ENCODE measurements at regions not wholly inside any gene's neighbourhood (a gene's known extent, or its start where the extent isn't known, plus 50 kb on each side); places are given as distances from the start of the nearest gene placed in this dataset.

DNA sequence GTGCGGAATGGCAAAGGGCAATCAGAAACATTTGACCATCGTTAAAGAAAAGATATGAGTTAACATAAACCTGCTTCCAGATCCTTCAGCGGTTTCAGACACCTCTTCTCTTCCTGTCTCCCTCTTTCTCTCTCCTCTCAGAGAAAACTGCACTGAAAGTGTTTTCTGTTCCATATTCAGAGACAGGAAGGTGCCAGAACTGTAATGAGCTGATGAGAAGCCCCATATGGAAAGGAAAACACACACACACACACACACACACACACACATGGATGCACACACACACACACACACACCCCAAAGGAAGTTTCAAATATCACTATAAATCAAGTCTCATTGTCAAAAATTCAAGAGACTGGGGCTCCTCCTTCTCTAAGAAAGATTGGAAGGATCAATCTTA lies 515.5 kb downstream of the NUF2 start:
- POLR2A ChIA-PET = no interaction called here
- H2AFZ ChIP-seq (ENCODE audit: low read length) = no peak overlapping the region
- no peak overlapping the region for H3K27ac ChIP-seq (ENCODE audit: low read depth, low read length, poor library complexity, severe bottlenecking)
- H3K4me3 ChIP-seq (ENCODE audit: low read depth, low read length, poor library complexity, severe bottlenecking) = no peak overlapping the region
- intact Hi-C loops (cut with micrococcal nuclease; ENCODE audit: unreplicated experiment) = no loop called here
- no peaks in the 10 kb centered on the region for H3K4me1 ChIP-seq (ENCODE audit: insufficient read depth, low read length, poor library complexity, severe bottlenecking)
- no peak overlapping the region for H3K4me2 ChIP-seq (ENCODE audit: low read length)
- no peaks in the 10 kb centered on the region for H3K9me2 ChIP-seq (ENCODE audit: insufficient read depth, low read length)
- no peaks in the 10 kb centered on the region for H4K20me1 ChIP-seq (ENCODE audit: insufficient read depth, low read length)
- CTCF ChIA-PET (ENCODE audit: unreplicated experiment) = no interaction called here
- H3K79me2 ChIP-seq (ENCODE audit: insufficient read depth, low read depth, low read length) = no peaks in the 10 kb centered on the region
- BruUV-seq (replicated peaks) = no TSS peak
- no peak for TF ChIP-seq EZH2phosphoT487 (IDR thresholded peaks at IDR 0.05; ENCODE audit: borderline replicate concordance, low read depth, low read length)
- TF ChIP-seq, protein P1, sequence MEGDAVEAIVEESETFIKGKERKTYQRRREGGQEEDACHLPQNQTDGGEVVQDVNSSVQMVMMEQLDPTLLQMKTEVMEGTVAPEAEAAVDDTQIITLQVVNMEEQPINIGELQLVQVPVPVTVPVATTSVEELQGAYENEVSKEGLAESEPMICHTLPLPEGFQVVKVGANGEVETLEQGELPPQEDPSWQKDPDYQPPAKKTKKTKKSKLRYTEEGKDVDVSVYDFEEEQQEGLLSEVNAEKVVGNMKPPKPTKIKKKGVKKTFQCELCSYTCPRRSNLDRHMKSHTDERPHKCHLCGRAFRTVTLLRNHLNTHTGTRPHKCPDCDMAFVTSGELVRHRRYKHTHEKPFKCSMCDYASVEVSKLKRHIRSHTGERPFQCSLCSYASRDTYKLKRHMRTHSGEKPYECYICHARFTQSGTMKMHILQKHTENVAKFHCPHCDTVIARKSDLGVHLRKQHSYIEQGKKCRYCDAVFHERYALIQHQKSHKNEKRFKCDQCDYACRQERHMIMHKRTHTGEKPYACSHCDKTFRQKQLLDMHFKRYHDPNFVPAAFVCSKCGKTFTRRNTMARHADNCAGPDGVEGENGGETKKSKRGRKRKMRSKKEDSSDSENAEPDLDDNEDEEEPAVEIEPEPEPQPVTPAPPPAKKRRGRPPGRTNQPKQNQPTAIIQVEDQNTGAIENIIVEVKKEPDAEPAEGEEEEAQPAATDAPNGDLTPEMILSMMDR (conservative IDR thresholded peaks at IDR 0.05; ENCODE audit: low read length) = no peak
- no peaks in the 10 kb centered on the region for H3K36me3 ChIP-seq (ENCODE audit: insufficient read depth, low read length)
- no peak for DNase-seq (ENCODE audit: low spot score)
- no peaks in the 10 kb centered on the region for H3K9me3 ChIP-seq (ENCODE audit: low read length)

DNA sequence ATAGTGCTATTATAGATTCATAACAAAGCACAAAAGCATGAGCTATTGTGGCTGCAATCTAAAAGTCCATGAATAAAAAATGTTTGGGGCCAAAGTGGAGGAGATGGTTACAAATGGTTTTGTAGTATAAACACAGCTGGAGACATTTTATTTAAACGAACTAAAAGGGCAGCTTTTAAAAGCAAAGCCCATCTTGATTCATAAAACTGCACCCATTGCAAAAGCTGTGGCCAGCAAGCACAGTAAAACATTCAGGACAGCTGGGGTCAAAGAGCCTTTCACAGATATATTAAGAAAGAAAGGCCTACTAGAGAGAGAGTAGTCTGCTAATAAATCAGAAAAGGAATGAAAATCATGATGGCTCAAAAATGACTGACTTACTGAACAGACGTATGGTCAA lies 520.8 kb downstream of the NUF2 start:
- CTCF ChIA-PET (ENCODE audit: unreplicated experiment) = no interaction called here
- intact Hi-C loops (cut with micrococcal nuclease; ENCODE audit: unreplicated experiment) = no loop called here
- H3K4me2 ChIP-seq (ENCODE audit: low read length) = no peak overlapping the region
- POLR2A ChIA-PET = interaction anchor here (0.5 to 1.1 kb wide), 3 partner anchors 14 to 331 kb away, joined by 3 to 6 read pairs (median 6); no protein-coding TSS in a partner anchor
- H4K20me1 ChIP-seq (ENCODE audit: insufficient read depth, low read length) = no peaks in the 10 kb centered on the region
- H3K36me3 ChIP-seq (ENCODE audit: insufficient read depth, low read length) = no peaks in the 10 kb centered on the region
- BruUV-seq (replicated peaks) = no TSS peak
- TF ChIP-seq, protein P1 (conservative IDR thresholded peaks at IDR 0.05; ENCODE audit: low read length) = no peak
- TF ChIP-seq EZH2phosphoT487 (IDR thresholded peaks at IDR 0.05; ENCODE audit: borderline replicate concordance, low read depth, low read length) = no peak
- no peak for DNase-seq (ENCODE audit: low spot score)
- H3K79me2 ChIP-seq (ENCODE audit: insufficient read depth, low read depth, low read length) = no peaks in the 10 kb centered on the region
- no peaks in the 10 kb centered on the region for H3K9me2 ChIP-seq (ENCODE audit: insufficient read depth, low read length)
- H3K4me1 ChIP-seq (ENCODE audit: insufficient read depth, low read length, poor library complexity, severe bottlenecking) = no peaks in the 10 kb centered on the region
- no peaks in the 10 kb centered on the region for H3K9me3 ChIP-seq (ENCODE audit: low read length)
- no peak overlapping the region for H3K27ac ChIP-seq (ENCODE audit: low read depth, low read length, poor library complexity, severe bottlenecking)
- H2AFZ ChIP-seq (ENCODE audit: low read length) = no peak overlapping the region
- H3K4me3 ChIP-seq (ENCODE audit: low read depth, low read length, poor library complexity, severe bottlenecking) = no peak overlapping the region

DNA sequence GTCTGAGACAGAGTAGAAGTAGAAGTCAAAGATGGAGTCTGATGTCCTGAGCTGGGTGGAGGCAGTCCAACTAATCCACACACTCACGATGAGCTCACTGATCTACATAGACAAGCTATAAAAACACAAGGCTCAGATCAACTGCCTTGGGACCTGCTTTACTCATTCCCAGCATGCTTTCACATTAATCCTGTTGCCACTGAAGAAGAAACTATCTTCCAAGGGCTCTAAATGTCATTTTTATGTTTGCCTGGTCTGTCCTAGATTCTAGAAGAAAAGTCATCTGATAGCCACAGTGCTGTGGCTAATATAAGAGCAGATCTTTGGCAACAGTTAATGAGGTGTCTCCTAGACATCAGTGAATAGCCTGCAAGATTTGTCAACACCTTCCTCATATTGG lies 522.7 kb downstream of the NUF2 start:
- TF ChIP-seq, protein P1 (conservative IDR thresholded peaks at IDR 0.05; ENCODE audit: low read length) = no peak
- TF ChIP-seq EZH2phosphoT487 (IDR thresholded peaks at IDR 0.05; ENCODE audit: borderline replicate concordance, low read depth, low read length) = no peak
- BruUV-seq (replicated peaks) = no TSS peak
- CTCF ChIA-PET (ENCODE audit: unreplicated experiment) = no interaction called here

More for the DNA sequence above, 522.7 kb downstream of the NUF2 start:
- Histone ChIP-seq H3K27ac (ENCODE audit: low read depth, low read length, poor library complexity, severe bottlenecking) (no peak overlapping the region), H3K4me1 (ENCODE audit: insufficient read depth, low read length, poor library complexity, severe bottlenecking) (no peaks in the 10 kb centered on the region), H4K20me1 (ENCODE audit: insufficient read depth, low read length) (no peaks in the 10 kb centered on the region), H3K9me3 (ENCODE audit: low read length) (no peaks in the 10 kb centered on the region), H3K36me3 (ENCODE audit: insufficient read depth, low read length) (no peaks in the 10 kb centered on the region), H3K79me2 (ENCODE audit: insufficient read depth, low read depth, low read length) (no peaks in the 10 kb centered on the region), H2AFZ (ENCODE audit: low read length) (no peak overlapping the region), H3K4me2 (ENCODE audit: low read length) (no peak overlapping the region), H3K4me3 (ENCODE audit: low read depth, low read length, poor library complexity, severe bottlenecking) (no peak overlapping the region), H3K9me2 (ENCODE audit: insufficient read depth, low read length) (no peaks in the 10 kb centered on the region)
- POLR2A ChIA-PET = interaction anchor here (1.1 kb wide), 1 partner anchor 381 kb away, joined by 3 read pairs; no protein-coding TSS in a partner anchor
- intact Hi-C loops (cut with micrococcal nuclease; ENCODE audit: unreplicated experiment) = no loop called here
- no peak for DNase-seq (ENCODE audit: low spot score)
